Jurkat, Clone E6-1 (cell line): ENCODE measurements at regions not wholly inside any gene's neighbourhood (a gene's known extent, or its start where the extent isn't known, plus 50 kb on each side); places are given as distances from the start of the nearest gene placed in this dataset.

Experiments used
- DNase-seq: peaks from one replicate; pipeline ENCODE4 v3.0.0-alpha.2; 2011; ENCODE audit warnings: low read depth, low spot score
- H3K4me3 ChIP-seq: 2 replicates; pipeline ENCODE4 v1.5.1; 2011; ENCODE audit warnings: mild to moderate bottlenecking, low read length, control low read depth, moderate library complexity

- DNase-seq: no peak
- H3K4me3 ChIP-seq: no peak overlapping the region
Observed at GRCh38 chr18:40546875-40547274, 1408.2 kb upstream of the PIK3C3 start.

GRCh38 chr18:40534723-40535122 is 1420.3 kb upstream of the PIK3C3 start:
- H3K4me3 ChIP-seq: no peak overlapping the region
- no peak for DNase-seq

- DNase-seq: no peak
- H3K4me3 ChIP-seq: no peak overlapping the region
Observed at GRCh38 chr18:40532046-40532445, 1423.0 kb upstream of the PIK3C3 start.

GRCh38 chr18:40531051-40531450 is 1424.0 kb upstream of the PIK3C3 start:
- DNase-seq: no peak
- H3K4me3 ChIP-seq: no peak overlapping the region

GRCh38 chr18:40529478-40529877 is 1425.6 kb upstream of the PIK3C3 start:
- H3K4me3 ChIP-seq: no peak overlapping the region
- DNase-seq: peak; percentile 18

- no peak overlapping the region for H3K4me3 ChIP-seq
- DNase-seq: no peak
Observed at GRCh38 chr18:40524881-40525280, 1430.2 kb upstream of the PIK3C3 start.

- H3K4me3 ChIP-seq: no peak overlapping the region
- DNase-seq: no peak
Observed at GRCh38 chr18:40523287-40523686, 1431.7 kb upstream of the PIK3C3 start.

- DNase-seq: no peak
- no peak overlapping the region for H3K4me3 ChIP-seq
Observed at GRCh38 chr18:40501026-40501425, 1454.0 kb upstream of the PIK3C3 start.

GRCh38 chr18:40494603-40495002 is 1460.4 kb upstream of the PIK3C3 start:
- H3K4me3 ChIP-seq: no peak overlapping the region
- DNase-seq: no peak

- no peak for DNase-seq
- no peak overlapping the region for H3K4me3 ChIP-seq
Observed at GRCh38 chr18:40493316-40493715, 1461.7 kb upstream of the PIK3C3 start.

GRCh38 chr18:40489301-40489700 is 1465.7 kb upstream of the PIK3C3 start:
- no peak overlapping the region for H3K4me3 ChIP-seq
- DNase-seq: no peak

GRCh38 chr18:40485318-40485717 is 1469.7 kb upstream of the PIK3C3 start:
- H3K4me3 ChIP-seq: no peak overlapping the region
- no peak for DNase-seq

GRCh38 chr18:40473221-40474029 is 1481.6 kb upstream of the PIK3C3 start:
- DNase-seq: no peak
- H3K4me3 ChIP-seq: no peak overlapping the region

GRCh38 chr18:40470723-40471122 is 1484.3 kb upstream of the PIK3C3 start:
- DNase-seq: no peak
- no peak overlapping the region for H3K4me3 ChIP-seq

- DNase-seq: no peak
- H3K4me3 ChIP-seq: no peak overlapping the region
Observed at GRCh38 chr18:40469851-40470250, 1485.2 kb upstream of the PIK3C3 start.

- H3K4me3 ChIP-seq: no peak overlapping the region
- no peak for DNase-seq
Observed at GRCh38 chr18:40469316-40469715, 1485.7 kb upstream of the PIK3C3 start.

GRCh38 chr18:40464032-40464431 is 1491.0 kb upstream of the PIK3C3 start:
- H3K4me3 ChIP-seq: no peak overlapping the region
- no peak for DNase-seq

- no peak overlapping the region for H3K4me3 ChIP-seq
Observed at GRCh38 chr18:40453903-40454302, 1501.1 kb upstream of the PIK3C3 start.

GRCh38 chr18:40452599-40452998 is 1502.4 kb upstream of the PIK3C3 start:
- no peak for DNase-seq
- no peak overlapping the region for H3K4me3 ChIP-seq

More at GRCh38 chr18:40453903-40454302, 1501.1 kb upstream of the PIK3C3 start:
- DNase-seq: no peak

GRCh38 chr18:40450751-40451150 is 1504.3 kb upstream of the PIK3C3 start:
- DNase-seq: no peak
- no peak overlapping the region for H3K4me3 ChIP-seq

GRCh38 chr18:40447820-40448219 is 1507.2 kb upstream of the PIK3C3 start:
- DNase-seq: no peak
- no peak overlapping the region for H3K4me3 ChIP-seq
